NCI-H1092 treated with DMSO at 0.1 percent for 48 hours (cell line): ENCODE measurements at regions not wholly inside any gene's neighbourhood (a gene's known extent, or its start where the extent isn't known, plus 50 kb on each side); places are given as distances from the start of the nearest gene placed in this dataset.
A peak's percentile ranks its signal among the peaks of the same experiment; 100 is the strongest.

Source experiments
- DNase-seq: peaks from one replicate; lab custom pipeline; 2025; lab: John Stamatoyannopoulos, UW

- no peak for DNase-seq
Observed at GRCh38 chr15:31871887-31872281, 158.4 kb upstream of the CHRNA7 start.

GRCh38 chr15:31887246-31887645 is 143.1 kb upstream of the CHRNA7 start:
- DNase-seq: peak; percentile 0

GRCh38 chr15:31892513-31892912 is 137.8 kb upstream of the CHRNA7 start:
- DNase-seq: no peak

GRCh38 chr15:31893780-31894179 is 136.5 kb upstream of the CHRNA7 start:
- no peak for DNase-seq

- no peak for DNase-seq
Observed at GRCh38 chr15:31897746-31898145, 132.6 kb upstream of the CHRNA7 start.

- DNase-seq: no peak
Observed at GRCh38 chr15:31901501-31901900, 128.8 kb upstream of the CHRNA7 start.

- no peak for DNase-seq
Observed at GRCh38 chr15:31905054-31905453, 125.3 kb upstream of the CHRNA7 start.

GRCh38 chr15:31925541-31925940 is 104.8 kb upstream of the CHRNA7 start:
- DNase-seq: no peak

- no peak for DNase-seq
Observed at GRCh38 chr15:31930967-31931366, 99.3 kb upstream of the CHRNA7 start.

GRCh38 chr15:31932576-31932975 is 97.7 kb upstream of the CHRNA7 start:
- DNase-seq: no peak

- no peak for DNase-seq
Observed at GRCh38 chr15:31934821-31935220, 95.5 kb upstream of the CHRNA7 start.

- no peak for DNase-seq
Observed at GRCh38 chr15:31953478-31953877, 76.8 kb upstream of the CHRNA7 start.

GRCh38 chr15:31954374-31955172 is 75.7 kb upstream of the CHRNA7 start:
- DNase-seq: no peak

GRCh38 chr15:31955734-31956133 is 74.6 kb upstream of the CHRNA7 start:
- no peak for DNase-seq

GRCh38 chr15:31957581-31957980 is 72.7 kb upstream of the CHRNA7 start:
- no peak for DNase-seq

- no peak for DNase-seq
Observed at GRCh38 chr15:31964586-31965307, 65.6 kb upstream of the CHRNA7 start.

- DNase-seq: no peak
Observed at GRCh38 chr15:31970007-31970406, 60.3 kb upstream of the CHRNA7 start.

GRCh38 chr15:31973197-31973596 is 57.1 kb upstream of the CHRNA7 start:
- no peak for DNase-seq

- no peak for DNase-seq
Observed at GRCh38 chr15:31974154-31974794, 56.0 kb upstream of the CHRNA7 start.

- peak; percentile 49 for DNase-seq
Observed at GRCh38 chr15:31974855-31975829, 55.2 kb upstream of the CHRNA7 start.

GRCh38 chr15:31975830-31976229 is 54.5 kb upstream of the CHRNA7 start:
- DNase-seq: no peak

- DNase-seq: no peak
Observed at GRCh38 chr15:31977138-31977537, 53.2 kb upstream of the CHRNA7 start.
